Activated CD4-positive, alpha-beta T cell treated with anti-CD3 and anti-CD28 coated beads for 36 hours (primary cell): ENCODE measurements at regions not wholly inside any gene's neighbourhood (a gene's known extent, or its start where the extent isn't known, plus 50 kb on each side); places are given as distances from the start of the nearest gene placed in this dataset.

Source experiments
- ATAC-seq: fragments of 200-7000 bp; cut with Tn5 transposase; one replicate; pipeline ENCODE4 v1.10.0; 2021; ENCODE audit warnings: mild to moderate bottlenecking, moderate library complexity
- CTCF ChIA-PET: fragments of 350-600 bp; sonication (Branson Sonifier 250); formaldehyde crosslinking; loops from one replicate; lab custom pipeline; 2021; ENCODE audit warnings: antibody characterized with exemption; lab: Charles Lee
- POLR2A ChIA-PET: fragments of 350-600 bp; sonication (Branson Sonifier 250); formaldehyde crosslinking; loops from one replicate; lab custom pipeline; 2021; ENCODE audit warnings: antibody characterized with exemption, inconsistent platforms; lab: Charles Lee
- DNase-seq: peaks from one replicate; pipeline ENCODE4 v3.0.0-alpha.2; 2020
- H3K27ac Mint-ChIP-seq: one replicate; pipeline ENCODE4 v1.8.0; 2021; ENCODE audit warnings: mixed read lengths
- H3K27me3 Mint-ChIP-seq: one replicate; pipeline ENCODE4 v1.8.0; 2021; ENCODE audit warnings: mixed read lengths
- H3K36me3 Mint-ChIP-seq: one replicate; pipeline ENCODE4 v1.8.0; 2021; ENCODE audit warnings: low read depth, mixed read lengths
- H3K4me1 Mint-ChIP-seq: one replicate; pipeline ENCODE4 v1.8.0; 2021; ENCODE audit warnings: mixed read lengths
- H3K4me3 Mint-ChIP-seq: one replicate; pipeline ENCODE4 v1.8.0; 2021; ENCODE audit warnings: mild to moderate bottlenecking, moderate library complexity, mixed read lengths
- H3K9me3 Mint-ChIP-seq: one replicate; pipeline ENCODE4 v1.8.0; 2021; ENCODE audit warnings: low read depth, mixed read lengths
- intact Hi-C, 2 experiments: fragments of 100-400 bp; cut with DNase I in 1 of 2; cut with micrococcal nuclease in 1 of 2; formaldehyde crosslinking; loops; one replicate each; pipeline versions ENCODE4 v1.14.2 to v1.15.1; 2022 to 2024; cut with DNase I, micrococcal nuclease

DNA sequence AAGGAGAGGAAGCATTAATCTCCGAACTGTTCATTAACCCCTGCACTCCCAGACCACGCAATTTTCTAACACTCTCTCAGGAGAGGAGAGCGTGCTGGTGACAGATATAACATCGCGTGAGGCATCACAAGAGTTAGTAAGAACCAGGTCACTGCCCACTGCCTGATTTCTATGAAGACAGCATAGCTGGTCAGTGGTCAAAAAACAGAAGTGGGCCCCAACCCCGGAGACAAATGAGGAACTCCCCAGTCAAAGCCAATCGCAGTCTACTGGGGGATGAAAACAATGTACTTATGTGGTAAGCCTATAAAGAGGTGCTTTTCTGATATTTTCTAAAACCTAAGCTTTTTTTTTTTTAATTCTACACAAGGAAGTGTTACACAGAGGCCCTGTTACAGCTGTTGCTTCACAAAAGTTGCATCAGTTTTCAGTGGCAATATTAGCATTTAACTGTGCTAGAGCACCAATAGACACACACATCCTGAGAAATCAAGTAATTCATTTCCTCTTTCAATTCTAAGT lies 231.8 kb upstream of the IRF2BP2 start:
- Mint-ChIP-seq H3K4me1 (peaks cover 75% of the 10 kb centered on the region), H3K27ac (peak overlapping the region; percentile 75), H3K9me3 (no peaks in the 10 kb centered on the region), H3K4me3 (peak overlapping the region; percentile 27), H3K36me3 (no peaks in the 10 kb centered on the region), H3K27me3 (no peaks in the 10 kb centered on the region)
- intact Hi-C loops = loop anchor here (2.0 to 10.0 kb wide), 5 partner anchors 36 to 1157 kb away; no protein-coding TSS in a partner anchor
- ATAC-seq (no peak), DNase-seq (no peak)
- ChIA-PET CTCF (interaction anchor here (0.7 to 1.1 kb wide), 3 partner anchors 8 to 117 kb away, joined by 3 read pairs; no protein-coding TSS in a partner anchor), POLR2A (interaction anchor here (0.6 to 1.7 kb wide), 2 partner anchors 89 to 170 kb away, joined by 5 to 9 read pairs; no protein-coding TSS in a partner anchor)

DNA sequence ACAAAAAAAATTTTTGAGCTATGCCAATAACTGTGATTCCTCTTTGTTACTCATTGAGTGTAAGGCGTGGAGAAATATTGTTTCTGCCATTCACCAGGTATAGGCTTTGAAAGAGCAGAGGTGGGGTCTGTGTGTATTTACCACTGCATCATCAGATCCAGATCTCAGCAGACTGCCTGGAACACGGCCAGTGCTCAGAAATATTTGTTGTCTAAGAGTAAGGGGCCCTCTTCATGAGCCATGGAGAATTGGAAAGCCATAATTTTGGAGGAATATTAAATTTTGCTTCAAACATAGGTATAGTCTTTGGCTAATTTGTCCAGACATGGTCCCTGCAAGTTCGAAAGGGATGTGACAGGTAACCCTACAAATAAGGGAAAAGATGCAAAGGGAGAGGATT lies 231.3 kb upstream of the IRF2BP2 start:
- Mint-ChIP-seq H3K27me3 (no peaks in the 10 kb centered on the region), H3K36me3 (no peaks in the 10 kb centered on the region), H3K4me3 (no peak overlapping the region), H3K9me3 (no peaks in the 10 kb centered on the region), H3K4me1 (peaks cover 70% of the 10 kb centered on the region), H3K27ac (peak overlapping the region; percentile 75)
- ChIA-PET POLR2A (interaction anchor here (0.6 kb wide), 1 partner anchor 90 kb away, joined by 5 read pairs; no protein-coding TSS in a partner anchor), CTCF (interaction anchor here (0.5 to 0.8 kb wide), 2 partner anchors 40 to 116 kb away, joined by 3 read pairs; no protein-coding TSS in a partner anchor)
- DNase-seq = no peak
- intact Hi-C loops = loop anchor here (5.0 to 10.0 kb wide), 2 partner anchors 36 to 1034 kb away; no protein-coding TSS in a partner anchor
- ATAC-seq = no peak

DNA sequence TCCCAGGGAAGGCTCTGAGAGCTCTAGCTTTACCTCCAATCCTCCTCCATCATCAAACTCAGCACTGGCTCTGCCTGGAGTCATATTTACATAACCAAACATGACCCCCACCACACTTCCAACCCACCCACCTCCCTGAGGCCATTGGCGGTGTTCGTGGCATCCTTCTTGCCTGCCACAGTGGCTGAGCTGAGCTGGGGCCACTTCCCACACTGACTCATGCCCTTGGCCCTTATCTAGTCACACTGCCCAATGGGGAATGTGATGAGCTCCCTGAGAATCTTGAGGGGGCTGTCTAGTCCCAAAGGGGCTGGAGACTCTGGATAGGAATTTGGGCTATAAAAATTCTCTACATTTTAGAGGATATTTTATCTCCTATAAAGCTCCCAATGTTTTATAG lies 230.9 kb upstream of the IRF2BP2 start:
- POLR2A ChIA-PET = no interaction called here
- DNase-seq (peak; percentile 31), ATAC-seq (no peak)
- H3K4me3 Mint-ChIP-seq = no peak overlapping the region
- intact Hi-C loops = loop anchor here (5.0 to 10.0 kb wide), 2 partner anchors 36 to 1034 kb away; no protein-coding TSS in a partner anchor
- CTCF ChIA-PET = interaction anchor here (0.5 kb wide), 1 partner anchor 40 kb away, joined by 3 read pairs; no protein-coding TSS in a partner anchor
- no peaks in the 10 kb centered on the region for H3K27me3 Mint-ChIP-seq
- peaks cover 66% of the 10 kb centered on the region for H3K4me1 Mint-ChIP-seq
- H3K36me3 Mint-ChIP-seq = no peaks in the 10 kb centered on the region
- no peak overlapping the region for H3K27ac Mint-ChIP-seq
- no peaks in the 10 kb centered on the region for H3K9me3 Mint-ChIP-seq

DNA sequence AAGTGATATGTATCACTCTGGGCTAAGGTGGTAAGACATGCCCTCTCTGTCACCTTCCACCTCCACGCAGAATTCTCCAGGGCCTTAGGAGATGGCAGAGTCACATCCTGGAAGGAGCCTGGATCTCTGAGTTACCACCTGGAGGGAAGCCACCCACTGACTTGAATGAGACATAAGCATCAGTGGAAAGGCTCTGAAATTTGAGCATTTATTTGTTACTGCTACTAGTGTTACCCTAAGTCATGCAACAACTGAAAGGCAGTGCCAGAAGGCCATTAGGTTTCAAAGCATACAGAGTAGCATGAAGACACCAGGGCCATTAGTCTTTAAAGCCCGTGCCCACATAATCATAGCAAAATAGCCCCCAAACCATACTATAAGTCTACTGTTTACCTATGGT lies 230.3 kb upstream of the IRF2BP2 start:
- ChIA-PET POLR2A (no interaction called here), CTCF (no interaction called here)
- Mint-ChIP-seq H3K4me3 (no peak overlapping the region), H3K4me1 (peaks cover 60% of the 10 kb centered on the region), H3K9me3 (no peaks in the 10 kb centered on the region), H3K36me3 (no peaks in the 10 kb centered on the region), H3K27ac (no peak overlapping the region), H3K27me3 (no peaks in the 10 kb centered on the region)
- ATAC-seq (no peak), DNase-seq (no peak)
- intact Hi-C loops = loop anchor here (5.0 to 10.0 kb wide), 2 partner anchors 37 to 1035 kb away; no protein-coding TSS in a partner anchor

DNA sequence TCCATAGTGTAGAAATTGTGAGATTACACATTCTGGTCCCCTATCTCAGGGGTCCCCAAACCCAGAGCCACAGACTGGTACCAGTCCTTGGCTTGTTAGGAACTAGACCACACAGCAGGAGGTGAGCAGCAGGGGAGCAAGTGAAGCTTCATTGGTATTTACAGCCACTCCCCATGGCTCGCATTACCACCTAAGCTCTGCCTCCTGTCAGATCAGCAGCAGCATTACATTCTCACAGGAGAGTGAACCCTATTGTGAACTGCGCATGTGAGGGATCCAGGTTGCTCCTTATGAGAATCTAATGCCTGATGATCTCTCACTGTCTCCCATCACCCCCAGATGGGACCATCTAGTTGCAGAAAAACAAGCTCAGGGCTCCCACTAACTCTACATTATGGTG lies 229.7 kb upstream of the IRF2BP2 start:
- Mint-ChIP-seq H3K9me3 (no peaks in the 10 kb centered on the region), H3K4me3 (no peak overlapping the region), H3K27me3 (no peaks in the 10 kb centered on the region), H3K27ac (no peak overlapping the region), H3K36me3 (no peaks in the 10 kb centered on the region), H3K4me1 (peaks cover 54% of the 10 kb centered on the region)
- DNase-seq (no peak), ATAC-seq (no peak)
- ChIA-PET CTCF (no interaction called here), POLR2A (interaction anchor here (0.6 kb wide), 2 partner anchors 13 to 227 kb away, joined by 3 to 4 read pairs; no protein-coding TSS in a partner anchor)
- intact Hi-C loops = loop anchor here (5.0 to 10.0 kb wide), 2 partner anchors 38 to 1035 kb away; no protein-coding TSS in a partner anchor

DNA sequence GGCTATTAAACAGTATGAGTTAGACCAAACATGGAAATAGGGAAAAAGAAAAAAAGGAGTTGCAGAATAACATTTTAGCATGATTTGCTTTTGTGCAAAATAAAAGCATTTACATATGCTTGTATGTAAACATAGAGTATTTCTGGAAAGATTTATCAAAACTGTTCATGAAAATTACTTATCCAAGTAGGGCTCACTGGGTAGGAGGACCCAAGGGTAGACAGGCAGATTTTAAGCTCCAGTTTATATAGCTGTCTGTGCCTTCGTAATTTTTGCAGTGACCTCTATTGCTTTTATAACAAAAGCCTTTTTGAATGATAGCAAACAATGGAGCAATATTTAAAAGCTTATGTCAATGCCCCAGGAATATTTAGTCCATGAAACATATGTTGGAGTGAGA lies 228.8 kb upstream of the IRF2BP2 start:
- intact Hi-C loops = no loop called here
- DNase-seq (no peak), ATAC-seq (no peak)
- no peak overlapping the region for H3K27ac Mint-ChIP-seq
- H3K4me1 Mint-ChIP-seq = peaks cover 45% of the 10 kb centered on the region
- no peaks in the 10 kb centered on the region for H3K27me3 Mint-ChIP-seq
- no peaks in the 10 kb centered on the region for H3K9me3 Mint-ChIP-seq
- ChIA-PET CTCF (interaction anchor here (0.6 to 0.9 kb wide), 4 partner anchors 115 to 1958 kb away, joined by 3 read pairs; no protein-coding TSS in a partner anchor), POLR2A (interaction anchor here (0.6 kb wide), 1 partner anchor 226 kb away, joined by 4 read pairs; no protein-coding TSS in a partner anchor)
- H3K36me3 Mint-ChIP-seq = no peaks in the 10 kb centered on the region
- no peak overlapping the region for H3K4me3 Mint-ChIP-seq

- ChIA-PET POLR2A (interaction anchor here (0.6 kb wide), 1 partner anchor 80 kb away, joined by 3 read pairs; no protein-coding TSS in a partner anchor), CTCF (interaction anchor here (0.6 to 0.9 kb wide), 3 partner anchors 95 to 1958 kb away, joined by 3 to 4 read pairs (median 3); no protein-coding TSS in a partner anchor)
- no peak overlapping the region for H3K4me3 Mint-ChIP-seq
- H3K4me1 Mint-ChIP-seq = peaks cover 39% of the 10 kb centered on the region
- no peaks in the 10 kb centered on the region for H3K9me3 Mint-ChIP-seq
- DNase-seq = no peak
- no peak for ATAC-seq
- no peaks in the 10 kb centered on the region for H3K36me3 Mint-ChIP-seq
- intact Hi-C loops = no loop called here
- no peaks in the 10 kb centered on the region for H3K27me3 Mint-ChIP-seq
- no peak overlapping the region for H3K27ac Mint-ChIP-seq
Measured at GRCh38 chr1:234838182-234838581, 228.2 kb upstream of the IRF2BP2 start.

GRCh38 chr1:234837713-234838112 lies 227.7 kb upstream of the IRF2BP2 start:
- Mint-ChIP-seq H3K36me3 (no peaks in the 10 kb centered on the region), H3K27ac (no peak overlapping the region), H3K27me3 (no peaks in the 10 kb centered on the region), H3K9me3 (no peaks in the 10 kb centered on the region), H3K4me1 (peaks cover 34% of the 10 kb centered on the region), H3K4me3 (no peak overlapping the region)
- CTCF ChIA-PET = interaction anchor here (0.6 kb wide), 1 partner anchor 95 kb away, joined by 4 read pairs; no protein-coding TSS in a partner anchor
- ATAC-seq (no peak), DNase-seq (no peak)
- intact Hi-C loops = no loop called here
- POLR2A ChIA-PET = interaction anchor here (0.6 kb wide), 1 partner anchor 79 kb away, joined by 3 read pairs; no protein-coding TSS in a partner anchor

GRCh38 chr1:234836776-234837357 lies 226.9 kb upstream of the IRF2BP2 start:
- intact Hi-C loops = no loop called here
- ATAC-seq (no peak), DNase-seq (no peak)
- Mint-ChIP-seq H3K36me3 (no peaks in the 10 kb centered on the region), H3K4me1 (peaks cover 26% of the 10 kb centered on the region), H3K4me3 (no peak overlapping the region), H3K27me3 (no peaks in the 10 kb centered on the region), H3K27ac (no peak overlapping the region), H3K9me3 (no peaks in the 10 kb centered on the region)
- POLR2A ChIA-PET = interaction anchor here (0.6 kb wide), 1 partner anchor 9 kb away, joined by 3 read pairs; no protein-coding TSS in a partner anchor
- CTCF ChIA-PET = no interaction called here

GRCh38 chr1:234836045-234836681 lies 226.2 kb upstream of the IRF2BP2 start:
- POLR2A ChIA-PET = interaction anchor here (0.7 kb wide), 1 partner anchor 99 kb away, joined by 3 read pairs; no protein-coding TSS in a partner anchor
- Mint-ChIP-seq H3K27me3 (no peaks in the 10 kb centered on the region), H3K4me3 (no peak overlapping the region), H3K9me3 (no peaks in the 10 kb centered on the region), H3K36me3 (no peaks in the 10 kb centered on the region), H3K4me1 (peaks cover 19% of the 10 kb centered on the region), H3K27ac (no peak overlapping the region)
- ATAC-seq (no peak), DNase-seq (no peak)
- intact Hi-C loops = no loop called here
- CTCF ChIA-PET = interaction anchor here (0.9 kb wide), 1 partner anchor 13 kb away, joined by 3 read pairs; no protein-coding TSS in a partner anchor

DNA sequence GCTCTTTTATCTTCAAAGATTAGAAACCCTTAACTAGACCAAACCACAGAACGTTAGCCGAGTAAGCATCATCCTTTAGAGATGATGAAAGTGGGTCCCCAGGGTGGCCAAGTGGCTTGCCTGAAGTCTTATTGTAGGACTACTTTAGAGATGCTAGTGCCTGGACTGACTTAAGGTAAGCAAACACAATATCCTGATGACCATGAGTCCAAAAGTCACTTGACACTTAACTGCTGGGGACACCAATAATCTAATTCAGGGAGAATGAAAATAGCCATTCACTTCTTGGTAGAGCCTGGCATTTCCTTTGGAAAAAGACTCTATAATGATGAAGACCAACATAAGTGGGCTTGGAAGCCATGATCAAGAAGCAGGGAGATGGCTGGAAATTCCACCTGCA lies 225.3 kb upstream of the IRF2BP2 start:
- POLR2A ChIA-PET = no interaction called here
- Mint-ChIP-seq H3K27me3 (no peaks in the 10 kb centered on the region), H3K4me1 (peaks cover 11% of the 10 kb centered on the region), H3K27ac (no peak overlapping the region), H3K36me3 (no peaks in the 10 kb centered on the region), H3K9me3 (no peaks in the 10 kb centered on the region), H3K4me3 (no peak overlapping the region)
- intact Hi-C loops = no loop called here
- DNase-seq = no peak
- no peak for ATAC-seq
- CTCF ChIA-PET = interaction anchor here (0.5 to 1.2 kb wide), 3 partner anchors 12 to 86 kb away, joined by 3 to 4 read pairs (median 3); no protein-coding TSS in a partner anchor
